D721Med (cell line): ENCODE measurements at regions not wholly inside any gene's neighbourhood (a gene's known extent, or its start where the extent isn't known, plus 50 kb on each side); places are given as distances from the start of the nearest gene placed in this dataset.
"Not testable (repeated sequence)": the region's sequence is repeated elsewhere in the genome, so short reads cannot be mapped to it uniquely, and the experiment has no call there.

Experiments used
- DNase-seq: peaks from one replicate; pipeline ENCODE4 v3.0.0; 2011; ENCODE audit warnings: low spot score; ENCODE audit not compliant: insufficient read length
- FAIRE-seq: peaks from 2 replicates; lab custom pipeline; 2011; peaks lifted over from hg19 to GRCh38; lab: Jason Lieb, UNC
- TF ChIP-seq, protein P1 (sequence below): IDR thresholded peaks from 2 replicates; pipeline ENCODE4 v1.5.1; 2012; ENCODE audit warnings: mild to moderate bottlenecking, control low read depth; ENCODE audit not compliant: insufficient read depth; ENCODE audit errors: missing control alignments

DNA sequence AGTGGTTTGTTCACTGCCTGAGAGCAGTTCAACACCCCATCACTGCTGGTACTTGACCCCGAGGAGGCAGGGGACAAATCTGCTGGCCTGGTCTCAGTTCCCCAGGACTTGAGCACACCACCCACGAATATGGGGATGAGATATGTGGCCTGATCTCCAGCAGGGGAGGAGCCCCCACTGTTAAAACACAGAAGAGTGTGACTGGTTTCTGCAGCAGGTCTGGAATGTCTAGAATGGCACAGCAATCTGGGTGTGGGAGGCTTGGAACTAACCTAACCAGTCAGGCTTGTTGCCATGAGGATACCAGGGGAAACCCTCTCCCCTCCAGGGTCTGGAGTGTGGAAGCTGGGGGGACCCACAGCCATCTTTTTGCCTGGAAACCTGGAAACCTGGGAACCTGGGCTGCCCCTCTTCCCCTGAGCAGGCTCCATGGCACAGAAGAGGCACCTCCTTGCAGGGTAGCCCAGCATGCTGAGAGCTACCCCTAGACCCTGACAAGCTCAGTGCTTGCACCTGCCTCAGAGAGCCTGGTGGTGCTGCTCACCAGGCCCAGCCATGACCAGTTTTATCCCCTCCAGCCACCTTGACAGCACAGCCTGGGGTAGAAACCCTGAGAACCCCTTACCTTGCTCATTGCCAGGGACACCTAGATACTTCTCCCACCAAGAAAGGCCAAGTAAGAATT is 273.8 kb downstream of the LIG4 start:
- no peak for FAIRE-seq
- TF ChIP-seq, protein P1, sequence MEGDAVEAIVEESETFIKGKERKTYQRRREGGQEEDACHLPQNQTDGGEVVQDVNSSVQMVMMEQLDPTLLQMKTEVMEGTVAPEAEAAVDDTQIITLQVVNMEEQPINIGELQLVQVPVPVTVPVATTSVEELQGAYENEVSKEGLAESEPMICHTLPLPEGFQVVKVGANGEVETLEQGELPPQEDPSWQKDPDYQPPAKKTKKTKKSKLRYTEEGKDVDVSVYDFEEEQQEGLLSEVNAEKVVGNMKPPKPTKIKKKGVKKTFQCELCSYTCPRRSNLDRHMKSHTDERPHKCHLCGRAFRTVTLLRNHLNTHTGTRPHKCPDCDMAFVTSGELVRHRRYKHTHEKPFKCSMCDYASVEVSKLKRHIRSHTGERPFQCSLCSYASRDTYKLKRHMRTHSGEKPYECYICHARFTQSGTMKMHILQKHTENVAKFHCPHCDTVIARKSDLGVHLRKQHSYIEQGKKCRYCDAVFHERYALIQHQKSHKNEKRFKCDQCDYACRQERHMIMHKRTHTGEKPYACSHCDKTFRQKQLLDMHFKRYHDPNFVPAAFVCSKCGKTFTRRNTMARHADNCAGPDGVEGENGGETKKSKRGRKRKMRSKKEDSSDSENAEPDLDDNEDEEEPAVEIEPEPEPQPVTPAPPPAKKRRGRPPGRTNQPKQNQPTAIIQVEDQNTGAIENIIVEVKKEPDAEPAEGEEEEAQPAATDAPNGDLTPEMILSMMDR: no peak
- no peak for DNase-seq

DNA sequence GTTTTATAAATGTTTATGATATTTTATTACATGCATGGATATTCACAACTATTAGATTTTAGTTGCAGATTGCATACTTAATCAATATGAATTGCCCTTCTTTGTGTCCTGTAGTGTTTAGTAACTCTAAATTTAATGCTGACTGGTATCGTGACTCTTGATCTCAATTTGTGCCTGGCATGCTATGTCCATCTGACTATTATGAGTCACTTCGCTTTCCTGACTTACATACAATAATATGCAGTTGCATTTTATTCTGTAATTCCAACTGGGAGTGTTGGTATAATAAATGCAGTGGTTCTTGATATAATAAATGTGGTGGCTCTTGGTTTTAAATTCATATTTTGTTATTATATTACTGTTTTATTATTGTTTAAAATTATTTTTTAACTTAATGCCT is 277.5 kb downstream of the LIG4 start:
- DNase-seq (no peak), FAIRE-seq (no peak)
- TF ChIP-seq, protein P1: no peak

DNA sequence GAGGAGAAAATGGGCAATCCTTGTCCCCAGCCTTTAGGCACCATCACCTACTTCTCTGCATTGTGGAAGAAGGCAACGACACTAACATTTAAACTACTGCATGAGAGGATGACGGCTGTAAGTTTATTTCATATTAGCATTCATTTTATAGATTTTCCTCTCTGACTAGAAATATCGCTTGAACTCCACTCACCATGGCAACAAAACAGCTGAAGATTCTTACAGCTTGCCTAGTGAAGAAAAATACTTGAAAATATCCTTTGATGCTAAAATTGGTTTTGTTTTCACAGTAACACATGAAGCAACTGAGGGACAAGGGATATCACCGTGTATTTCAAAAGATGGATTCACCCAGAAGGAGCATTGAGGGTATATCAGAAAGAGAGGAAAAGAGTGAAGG is 284.3 kb downstream of the LIG4 start:
- FAIRE-seq (no peak), DNase-seq (no peak)
- TF ChIP-seq, protein P1: no peak

DNA sequence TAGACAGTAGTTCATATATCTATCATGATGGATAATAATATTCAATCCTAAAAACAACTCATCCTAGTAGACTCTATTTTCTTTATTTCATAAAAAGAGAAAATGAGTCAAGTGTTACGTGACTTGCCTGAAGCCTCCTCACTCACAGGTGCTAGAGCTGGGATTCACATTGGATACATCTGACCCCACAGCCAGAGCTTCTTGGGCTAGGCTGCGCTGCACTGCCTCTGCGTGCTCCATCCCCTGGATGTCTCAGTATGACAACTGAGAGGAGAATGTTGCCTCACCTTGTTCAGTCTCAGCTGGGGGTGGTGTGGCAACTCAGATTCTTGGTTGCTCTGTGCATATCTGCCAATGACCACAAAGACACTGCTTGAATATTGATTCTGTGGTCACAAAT is 286.6 kb downstream of the LIG4 start:
- FAIRE-seq (no peak), DNase-seq (no peak)
- TF ChIP-seq, protein P1: no peak

DNA sequence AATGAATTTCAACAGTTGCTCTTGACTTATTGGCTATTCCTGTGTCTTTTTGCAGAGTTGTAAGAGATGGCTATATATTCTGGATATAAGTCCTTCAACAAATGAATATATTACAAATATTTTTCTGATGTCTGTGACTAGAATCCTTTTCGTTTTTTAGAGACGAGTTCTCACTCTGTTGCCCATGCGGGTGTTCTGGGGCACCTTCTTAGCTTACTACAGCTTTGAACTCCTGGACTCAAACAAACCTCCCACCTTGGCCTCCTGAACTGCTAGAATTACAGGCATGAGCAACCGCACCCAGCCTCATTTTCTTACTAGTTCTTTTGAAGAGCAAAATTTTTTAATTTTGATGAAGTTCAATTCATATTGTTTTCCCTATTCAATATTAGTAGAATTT is 287.8 kb downstream of the LIG4 start:
- DNase-seq (no peak), FAIRE-seq (no peak)
- TF ChIP-seq, protein P1: no peak

DNA sequence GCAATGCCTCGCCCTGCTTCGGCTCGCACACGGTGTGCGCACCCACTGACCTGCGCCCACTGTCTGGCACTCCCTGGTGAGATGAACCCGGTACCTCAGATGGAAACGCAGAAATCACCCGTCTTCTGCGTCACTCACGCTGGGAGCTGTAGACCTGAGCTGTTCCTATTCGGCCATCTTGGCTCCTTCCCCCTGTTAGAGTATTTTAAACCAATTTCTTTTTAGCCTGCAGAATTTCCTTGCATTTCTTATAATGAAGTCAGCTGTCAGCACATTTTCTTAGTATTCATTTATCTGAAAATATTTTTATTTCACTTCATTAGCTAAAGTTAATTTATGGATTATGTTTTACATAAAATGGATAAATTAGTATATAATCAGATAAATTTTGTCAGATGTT is 288.8 kb downstream of the LIG4 start:
- FAIRE-seq, DNase-seq: not testable (repeated sequence)

DNA sequence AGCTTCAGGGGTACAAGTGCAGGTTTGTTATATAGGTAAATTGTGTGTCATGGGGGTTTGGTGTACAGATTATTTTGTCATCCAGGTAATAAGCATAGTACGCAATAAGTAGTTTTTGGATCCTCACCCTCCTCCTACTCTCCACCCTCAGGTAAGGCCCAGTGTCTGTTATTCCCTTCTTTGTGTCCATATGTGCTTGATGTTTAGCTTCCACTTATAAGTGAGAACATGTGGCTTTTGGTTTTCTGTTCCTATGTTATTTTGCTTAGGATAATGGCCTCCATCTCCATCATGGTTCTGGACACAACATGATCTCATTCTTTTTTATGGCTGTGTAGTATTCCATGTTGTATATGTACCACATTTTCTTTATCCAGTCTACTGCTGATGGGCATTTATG is 298.4 kb downstream of the LIG4 start:
- not testable (repeated sequence) for FAIRE-seq, DNase-seq

DNA sequence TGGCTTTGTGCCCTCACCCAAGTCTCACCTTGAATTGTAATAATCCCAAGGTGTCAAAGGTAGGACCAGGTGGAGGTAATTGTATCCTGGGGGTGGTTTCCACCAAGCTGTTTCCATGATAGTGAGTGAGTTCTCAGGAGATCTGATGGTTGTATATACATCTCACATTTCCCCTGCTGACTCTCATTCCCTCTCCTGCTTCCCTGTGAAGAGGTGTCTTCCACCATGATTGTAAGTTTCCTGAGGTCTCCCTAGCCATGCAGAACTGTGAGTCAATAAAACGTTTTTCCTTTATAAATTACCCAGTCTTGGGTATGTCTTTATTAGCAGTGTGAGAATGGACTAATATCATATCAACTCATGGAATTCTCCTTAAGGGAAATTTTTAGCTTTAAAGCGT is 302.6 kb downstream of the LIG4 start:
- DNase-seq: no peak
- no peak for FAIRE-seq
- TF ChIP-seq, protein P1: no peak
